ENCODE measurements at regions not wholly inside any gene's neighbourhood (a gene's known extent, or its start where the extent isn't known, plus 50 kb on each side); places are given as distances from the start of the nearest gene placed in this dataset.

DNA sequence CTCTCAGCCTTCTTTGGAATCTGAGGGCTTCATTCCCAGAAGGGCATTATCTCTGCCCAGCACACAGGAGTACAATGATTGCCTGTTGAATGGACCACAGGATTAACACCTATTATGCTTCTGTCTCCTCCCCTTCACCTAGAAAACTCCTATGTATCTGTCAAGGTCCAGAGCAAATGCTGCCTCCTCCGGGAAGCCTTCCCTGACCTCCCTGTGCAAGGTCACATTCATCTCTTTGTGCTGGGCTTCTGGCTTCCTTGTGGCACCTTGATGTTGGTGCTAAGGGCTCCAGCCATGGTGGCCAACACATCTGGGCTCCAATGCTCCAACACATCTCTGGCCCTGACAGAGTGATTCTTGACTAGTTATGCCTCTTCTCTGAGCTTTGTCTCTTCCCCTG lies 49.9 kb upstream of the ATP2B2 start:
- Mint-ChIP-seq H3K27ac (no peak overlapping the region), H3K36me3 (no peaks in the 10 kb centered on the region), H3K9me3 (no peaks in the 10 kb centered on the region), H3K4me3 (no peak overlapping the region), H3K4me1 (peaks cover 27% of the 10 kb centered on the region), H3K27me3 (no peaks in the 10 kb centered on the region)

DNA sequence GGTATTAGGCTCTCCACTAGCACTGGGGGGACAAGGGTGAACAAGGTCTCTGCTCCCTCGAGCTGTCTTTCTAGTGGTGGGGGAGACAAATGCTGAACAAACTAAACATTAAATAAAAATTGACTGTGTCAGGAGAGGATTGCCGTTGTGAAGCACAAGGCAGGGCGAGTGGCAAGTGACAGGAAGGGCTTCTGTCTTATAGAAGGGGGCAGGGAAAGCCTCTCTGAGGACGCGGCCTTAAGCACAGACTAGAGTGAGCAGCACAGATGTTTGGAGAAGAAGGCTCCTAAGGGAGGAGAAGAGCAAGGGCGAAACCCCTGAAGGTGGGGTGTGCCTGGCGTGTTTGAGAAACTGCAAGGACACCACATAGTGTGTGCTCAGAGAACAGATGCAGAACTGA lies 50.9 kb upstream of the ATP2B2 start:
- H3K4me3 Mint-ChIP-seq, result no peak overlapping the region
- H3K27me3 Mint-ChIP-seq, result no peaks in the 10 kb centered on the region
- no peak overlapping the region for H3K27ac Mint-ChIP-seq
- no peaks in the 10 kb centered on the region for H3K36me3 Mint-ChIP-seq
- no peaks in the 10 kb centered on the region for H3K9me3 Mint-ChIP-seq
- peaks cover 23% of the 10 kb centered on the region for H3K4me1 Mint-ChIP-seq

DNA sequence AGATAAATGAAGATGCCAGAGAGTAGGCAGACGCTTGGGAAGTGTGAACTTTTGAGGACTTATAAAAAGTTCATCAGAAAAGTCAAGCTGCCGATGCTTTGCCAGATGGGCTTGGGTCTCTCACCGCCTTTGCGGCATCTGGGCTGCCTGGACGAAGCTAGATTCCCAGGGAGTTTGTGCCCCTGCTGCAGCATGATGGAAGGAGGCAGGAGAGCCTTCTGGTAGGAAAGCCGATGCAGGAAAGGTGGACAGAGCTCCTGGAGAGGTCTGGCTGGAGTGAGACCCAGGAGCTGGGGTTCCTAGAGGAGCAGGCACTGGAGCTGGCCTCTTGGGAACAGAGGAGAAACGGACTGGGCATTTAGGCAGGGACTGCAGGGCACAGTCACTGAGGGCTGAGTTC lies 51.9 kb upstream of the ATP2B2 start:
- peaks cover 1% of the 10 kb centered on the region for H3K27me3 Mint-ChIP-seq
- no peak overlapping the region for H3K27ac Mint-ChIP-seq
- H3K4me3 Mint-ChIP-seq, result no peak overlapping the region
- peaks cover 14% of the 10 kb centered on the region for H3K4me1 Mint-ChIP-seq
- no peaks in the 10 kb centered on the region for H3K36me3 Mint-ChIP-seq
- no peaks in the 10 kb centered on the region for H3K9me3 Mint-ChIP-seq

DNA sequence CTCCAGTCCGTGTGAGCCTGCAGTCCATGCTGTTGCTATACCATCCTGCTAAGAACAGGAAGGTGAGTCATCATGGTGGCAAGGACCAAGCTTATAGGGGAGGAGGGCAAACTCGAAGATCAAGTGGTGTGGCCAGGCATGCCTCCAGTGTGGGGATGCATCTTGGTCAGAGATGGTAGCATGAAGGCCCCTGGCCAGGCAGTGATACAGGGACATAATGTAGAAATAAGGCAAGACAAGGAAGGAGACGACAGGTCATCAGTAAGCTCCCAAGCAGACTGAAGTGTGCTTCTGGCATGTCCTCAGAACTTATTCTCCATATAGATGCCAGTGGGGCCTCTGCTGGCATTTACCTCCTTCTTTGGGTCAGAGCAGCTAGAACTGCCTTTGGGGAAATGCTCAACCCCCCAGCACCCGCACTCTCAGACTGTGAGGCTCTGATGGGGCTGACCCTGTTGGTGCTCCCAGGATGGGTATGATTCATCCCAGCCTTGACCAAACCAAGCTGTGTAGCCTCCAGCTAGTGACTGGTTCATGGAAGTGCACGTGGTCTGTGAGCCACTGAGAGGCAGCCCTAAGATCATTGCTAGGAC lies 52.5 kb upstream of the ATP2B2 start:
- Mint-ChIP-seq H3K36me3 (no peaks in the 10 kb centered on the region), H3K4me1 (peaks cover 8% of the 10 kb centered on the region), H3K27ac (no peak overlapping the region), H3K4me3 (no peak overlapping the region), H3K27me3 (peaks cover 1% of the 10 kb centered on the region), H3K9me3 (no peaks in the 10 kb centered on the region)

DNA sequence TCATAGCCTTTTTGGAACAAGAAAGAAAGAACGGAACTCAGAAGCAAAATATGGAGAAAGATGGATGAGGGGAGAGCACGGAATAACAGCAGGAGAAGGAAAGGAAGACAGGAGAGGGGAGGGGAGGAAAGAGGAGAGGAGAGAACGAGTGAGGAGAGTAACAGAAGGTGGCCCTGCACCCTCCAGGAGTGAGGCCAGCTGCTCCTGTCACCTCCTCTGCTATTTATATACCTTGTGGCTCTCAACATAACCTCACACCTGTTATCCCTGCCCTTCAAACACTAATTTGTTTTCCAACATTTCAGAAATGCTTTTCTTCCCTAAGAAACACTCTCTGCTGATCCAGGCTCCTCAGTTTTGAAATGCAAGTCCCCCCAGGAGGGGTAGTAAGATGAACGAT lies 53.4 kb upstream of the ATP2B2 start:
- Mint-ChIP-seq H3K27me3 (peaks cover 1% of the 10 kb centered on the region), H3K4me1 (peaks cover 6% of the 10 kb centered on the region), H3K4me3 (no peak overlapping the region), H3K9me3 (no peaks in the 10 kb centered on the region), H3K36me3 (no peaks in the 10 kb centered on the region), H3K27ac (no peak overlapping the region)

DNA sequence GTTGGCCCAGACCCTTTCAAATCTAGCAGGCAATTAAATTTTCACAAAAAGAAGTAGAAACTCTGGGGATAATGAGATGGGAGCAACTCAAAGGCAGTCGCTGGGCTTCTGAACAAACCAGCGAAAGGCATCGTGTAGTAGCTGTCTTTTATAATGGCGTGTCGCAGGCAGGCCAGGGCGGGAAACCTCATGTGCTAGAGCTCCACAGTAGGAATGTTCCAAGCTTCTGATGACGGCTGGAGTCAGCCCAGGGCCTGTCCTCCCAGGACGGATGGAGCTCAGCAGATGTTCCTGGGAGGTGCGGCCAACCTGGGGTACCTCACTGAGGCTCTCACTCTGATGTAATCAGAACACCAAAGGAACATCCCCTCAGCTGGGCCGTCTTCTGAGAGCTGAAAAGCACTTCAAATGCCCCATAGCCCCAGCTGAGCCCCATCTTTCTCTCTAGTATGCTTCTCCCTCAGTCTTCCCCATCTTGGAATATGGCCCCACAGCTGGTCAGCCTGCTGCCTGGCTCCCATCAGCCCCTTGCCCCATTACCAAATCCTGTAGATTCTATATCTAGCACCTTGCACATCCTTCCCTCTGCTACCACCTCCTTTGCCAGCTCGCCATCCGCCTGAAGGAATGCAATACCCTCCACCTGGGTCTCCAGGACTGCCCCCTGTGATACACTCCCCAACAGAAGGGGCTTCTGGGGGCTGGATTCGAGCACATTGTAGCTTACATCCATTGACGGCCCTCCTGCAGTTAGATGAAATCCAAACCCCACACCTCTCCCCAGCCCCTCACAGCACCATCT lies 54.9 kb upstream of the ATP2B2 start:
- Mint-ChIP-seq H3K36me3 (no peaks in the 10 kb centered on the region), H3K4me1 (peaks cover 6% of the 10 kb centered on the region), H3K9me3 (no peaks in the 10 kb centered on the region), H3K4me3 (no peak overlapping the region), H3K27me3 (peaks cover 4% of the 10 kb centered on the region), H3K27ac (no peak overlapping the region)

DNA sequence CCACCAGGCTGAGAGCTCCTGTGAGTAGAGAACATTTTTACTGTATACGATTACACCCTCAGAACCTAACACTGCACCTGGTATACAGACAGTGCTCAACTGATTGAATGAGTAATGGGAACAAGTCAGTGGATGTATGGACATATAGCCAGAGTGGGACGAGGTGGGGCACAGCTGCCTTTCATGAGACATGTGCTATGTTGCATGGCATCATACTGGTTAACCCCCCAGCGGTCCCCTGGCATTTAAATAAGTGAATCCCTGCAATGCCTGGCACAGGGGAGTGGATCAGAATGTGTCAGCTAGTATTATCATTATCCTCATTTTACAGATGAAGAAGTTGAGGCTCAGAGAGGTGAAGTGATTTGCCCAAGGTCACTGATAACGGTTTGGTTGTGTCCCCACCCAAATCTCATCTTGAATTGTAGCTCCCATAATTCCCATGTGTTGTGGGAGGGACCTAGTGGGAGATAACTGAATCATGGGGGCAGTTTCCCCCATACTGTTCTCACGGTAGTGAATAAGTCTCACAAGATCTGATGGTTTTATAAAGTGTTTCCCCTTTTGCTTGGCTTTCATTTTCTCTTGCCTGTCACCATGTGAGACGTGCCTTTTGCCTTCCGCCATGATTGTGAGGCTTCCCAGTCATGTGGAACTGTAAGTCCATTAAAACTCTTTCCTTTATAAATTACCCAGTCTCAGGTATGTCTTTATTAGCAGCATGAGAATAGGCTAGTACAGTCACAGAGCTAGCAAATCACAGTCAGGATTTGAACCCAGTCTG lies 56.0 kb upstream of the ATP2B2 start:
- H3K9me3 Mint-ChIP-seq, result no peaks in the 10 kb centered on the region
- peaks cover 6% of the 10 kb centered on the region for H3K4me1 Mint-ChIP-seq
- H3K36me3 Mint-ChIP-seq, result no peaks in the 10 kb centered on the region
- H3K27ac Mint-ChIP-seq, result no peak overlapping the region
- peaks cover 4% of the 10 kb centered on the region for H3K27me3 Mint-ChIP-seq
- no peak overlapping the region for H3K4me3 Mint-ChIP-seq

DNA sequence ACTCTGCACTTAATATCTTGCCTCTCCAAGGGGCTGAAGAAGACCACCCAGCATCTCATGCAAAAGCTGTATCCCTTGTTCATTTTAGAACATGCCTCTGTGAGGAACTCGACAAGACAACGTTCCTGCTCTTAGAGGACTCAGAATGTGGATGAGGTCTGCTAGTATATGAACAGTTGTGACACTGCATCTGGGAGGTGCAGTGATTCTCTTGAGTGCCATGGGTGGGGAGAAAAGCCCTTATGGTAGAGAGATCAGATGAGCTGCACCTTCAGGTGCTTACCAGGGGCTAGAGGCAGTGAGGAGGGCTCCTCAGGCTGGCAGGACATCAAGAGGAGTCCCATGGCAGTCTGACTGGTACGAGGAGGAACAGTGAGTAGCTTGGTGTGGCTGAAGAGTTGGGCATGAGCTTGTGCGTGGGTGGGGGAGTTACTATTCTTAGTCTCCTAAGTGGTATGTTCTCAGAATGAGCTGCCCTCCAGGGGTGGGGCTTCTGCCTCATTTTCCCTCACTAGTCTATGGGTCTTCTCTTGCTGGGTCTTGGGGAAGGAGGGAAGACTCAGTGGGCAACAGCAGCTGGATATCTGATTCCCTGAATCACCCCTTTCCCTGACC lies 56.7 kb upstream of the ATP2B2 start:
- Mint-ChIP-seq H3K4me1 (peaks cover 6% of the 10 kb centered on the region), H3K27ac (no peak overlapping the region), H3K9me3 (no peaks in the 10 kb centered on the region), H3K4me3 (no peak overlapping the region), H3K27me3 (peaks cover 4% of the 10 kb centered on the region), H3K36me3 (no peaks in the 10 kb centered on the region)

DNA sequence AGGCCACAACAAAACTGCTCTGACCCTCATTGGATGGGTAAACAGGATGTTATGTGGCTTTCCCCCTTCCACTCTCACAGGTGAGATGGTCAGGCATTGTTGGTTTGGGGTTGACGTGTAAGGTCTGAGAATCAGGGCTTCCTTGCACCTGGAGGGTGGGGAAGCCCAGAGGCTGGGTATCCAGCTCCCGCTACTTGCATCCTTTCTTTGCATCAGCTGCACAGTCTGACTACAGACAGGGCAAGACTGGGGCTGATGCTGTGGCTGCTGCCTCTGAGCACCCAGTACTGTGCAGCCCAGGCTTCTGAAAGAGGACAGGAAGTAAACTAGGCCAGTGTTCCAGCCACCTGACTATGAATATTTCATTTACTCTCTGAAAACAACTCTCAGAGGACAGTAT lies 58.0 kb upstream of the ATP2B2 start:
- Mint-ChIP-seq H3K27ac (no peak overlapping the region), H3K4me1 (no peaks in the 10 kb centered on the region), H3K36me3 (no peaks in the 10 kb centered on the region), H3K9me3 (no peaks in the 10 kb centered on the region), H3K4me3 (no peak overlapping the region), H3K27me3 (peaks cover 4% of the 10 kb centered on the region)

DNA sequence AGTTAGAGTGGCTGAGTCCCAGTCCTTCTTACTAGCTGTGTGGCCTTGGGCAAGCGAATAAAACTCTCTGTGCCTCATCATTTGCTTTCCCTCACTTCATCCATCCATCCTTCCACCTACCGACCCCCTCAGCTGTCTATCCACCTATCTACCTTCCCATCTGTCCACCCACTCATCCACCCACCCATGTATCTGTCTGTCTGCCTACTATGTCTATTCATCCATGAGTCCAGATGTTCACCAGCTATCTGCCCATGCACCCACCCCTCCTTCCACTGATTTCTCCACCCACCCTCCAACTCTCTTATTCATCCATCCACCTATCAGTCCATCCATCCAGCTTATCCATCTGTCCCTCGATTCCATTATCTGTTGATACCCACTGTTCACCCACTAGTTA lies 60.4 kb upstream of the ATP2B2 start:
- no peaks in the 10 kb centered on the region for H3K9me3 Mint-ChIP-seq
- no peaks in the 10 kb centered on the region for H3K36me3 Mint-ChIP-seq
- H3K27ac Mint-ChIP-seq, result no peak overlapping the region
- H3K4me3 Mint-ChIP-seq, result no peak overlapping the region
- H3K27me3 Mint-ChIP-seq, result peaks cover 5% of the 10 kb centered on the region
- no peaks in the 10 kb centered on the region for H3K4me1 Mint-ChIP-seq

DNA sequence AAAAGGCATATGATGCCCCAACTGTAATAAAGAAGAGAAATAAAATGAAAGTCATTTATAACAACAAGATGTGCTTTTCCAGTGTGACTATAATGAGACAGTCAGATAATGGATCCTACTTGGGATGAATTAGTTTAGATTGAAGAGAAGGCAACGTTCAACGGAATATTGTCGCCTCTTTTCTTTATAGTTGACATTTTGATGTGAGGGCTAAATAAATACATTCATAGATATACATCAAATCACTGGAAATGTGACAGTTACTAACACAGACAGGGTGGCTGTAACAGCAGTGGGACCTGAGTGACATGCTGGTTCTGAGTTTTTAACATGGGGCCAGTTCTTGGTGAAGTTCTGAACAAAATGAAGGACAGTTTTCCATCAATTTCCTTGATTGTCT lies 61.1 kb upstream of the ATP2B2 start:
- no peaks in the 10 kb centered on the region for H3K9me3 Mint-ChIP-seq
- H3K27me3 Mint-ChIP-seq, result peaks cover 5% of the 10 kb centered on the region
- no peaks in the 10 kb centered on the region for H3K4me1 Mint-ChIP-seq
- no peak overlapping the region for H3K4me3 Mint-ChIP-seq
- no peaks in the 10 kb centered on the region for H3K36me3 Mint-ChIP-seq
- no peak overlapping the region for H3K27ac Mint-ChIP-seq

DNA sequence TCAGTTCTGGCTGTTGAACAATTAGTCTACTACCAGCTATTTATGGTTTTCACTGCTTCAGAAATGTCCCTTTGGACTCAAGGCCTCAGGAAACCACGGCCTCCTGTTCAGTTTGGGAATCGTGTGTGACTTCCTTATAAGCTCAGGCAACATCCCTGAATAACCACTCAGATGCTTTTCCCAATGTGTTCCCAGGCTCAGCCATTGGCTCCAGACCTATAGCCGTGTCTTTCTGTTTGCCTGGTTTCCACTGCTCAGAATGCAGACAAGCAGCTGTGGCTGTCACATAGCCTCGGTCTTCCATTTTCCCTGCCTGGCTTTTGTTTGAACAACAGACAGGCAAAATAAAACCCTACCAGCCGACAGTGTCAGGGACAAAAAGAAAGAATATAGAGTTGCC lies 63.2 kb upstream of the ATP2B2 start:
- H3K9me3 Mint-ChIP-seq, result no peaks in the 10 kb centered on the region
- H3K27me3 Mint-ChIP-seq, result peaks cover 4% of the 10 kb centered on the region

DNA sequence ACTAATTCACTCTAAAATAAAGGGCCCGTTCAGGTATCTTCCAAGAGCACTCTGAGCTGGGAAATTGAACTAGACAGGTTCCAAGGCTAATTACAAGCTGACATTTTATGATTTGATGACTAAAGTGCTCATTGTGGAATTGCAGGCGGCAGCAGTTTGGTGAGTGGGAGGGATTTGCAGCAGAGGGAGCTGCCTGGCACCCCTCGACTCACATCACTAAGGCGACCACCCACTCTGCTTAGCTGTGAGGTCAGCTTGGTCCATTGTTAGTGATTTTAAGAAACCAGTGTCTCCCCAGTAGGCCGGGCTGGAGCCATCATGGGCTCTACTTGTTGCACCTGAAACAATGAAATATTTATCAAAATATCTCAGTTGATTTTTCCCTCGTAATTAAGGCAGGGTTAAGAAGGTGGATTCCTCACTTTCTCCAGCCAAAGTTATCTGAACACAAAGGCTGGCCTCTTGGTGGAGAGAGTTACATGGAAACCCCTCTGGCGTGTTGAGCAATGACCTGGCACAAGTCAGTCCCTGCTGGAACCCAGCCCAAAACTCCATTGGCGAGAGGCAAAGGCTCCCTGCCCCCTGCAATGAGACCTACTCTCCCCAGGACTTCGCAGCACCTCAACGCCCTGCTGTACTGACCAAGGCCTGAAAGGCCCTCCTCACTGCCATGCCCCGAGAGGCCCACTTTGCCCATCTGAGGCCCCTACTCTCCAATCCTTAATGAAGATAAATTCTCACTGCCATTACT lies 65.0 kb upstream of the ATP2B2 start:
- Mint-ChIP-seq H3K4me3 (no peak overlapping the region), H3K36me3 (no peaks in the 10 kb centered on the region), H3K27ac (no peak overlapping the region), H3K4me1 (no peaks in the 10 kb centered on the region), H3K9me3 (no peaks in the 10 kb centered on the region), H3K27me3 (peaks cover 3% of the 10 kb centered on the region)

More for the DNA sequence above, 63.2 kb upstream of the ATP2B2 start:
- no peak overlapping the region for H3K4me3 Mint-ChIP-seq
- no peaks in the 10 kb centered on the region for H3K4me1 Mint-ChIP-seq
- no peaks in the 10 kb centered on the region for H3K36me3 Mint-ChIP-seq
- H3K27ac Mint-ChIP-seq, result no peak overlapping the region

DNA sequence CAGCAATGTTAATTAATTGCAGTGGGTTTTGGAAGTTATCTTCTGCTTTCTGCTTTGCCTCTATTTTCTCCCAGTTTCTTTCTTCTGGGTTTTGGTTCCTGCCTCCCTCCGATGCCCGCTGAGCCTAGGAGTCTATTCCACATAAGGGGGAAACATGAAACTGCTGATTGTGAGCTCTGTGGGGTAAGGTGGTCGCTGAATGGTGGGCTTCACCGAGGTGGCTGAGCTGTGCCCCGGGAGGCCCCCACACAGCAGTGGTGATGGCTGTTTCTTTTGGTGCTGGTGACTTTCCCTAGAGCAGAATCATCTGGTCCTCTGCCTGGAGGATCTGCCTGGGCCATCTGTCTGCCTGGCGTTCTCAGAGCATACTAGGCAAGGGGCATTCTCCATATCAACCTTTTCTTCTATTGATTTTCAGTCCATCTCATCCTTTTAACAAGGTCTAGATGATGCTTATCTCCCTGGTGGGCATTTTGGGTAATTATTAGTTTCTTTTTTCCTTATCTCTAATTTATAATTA lies 68.8 kb upstream of the ATP2B2 start:
- H3K4me1 Mint-ChIP-seq, result no peaks in the 10 kb centered on the region
- H3K36me3 Mint-ChIP-seq, result no peaks in the 10 kb centered on the region
- H3K27me3 Mint-ChIP-seq, result peaks cover 2% of the 10 kb centered on the region
- H3K9me3 Mint-ChIP-seq, result no peaks in the 10 kb centered on the region
- no peak overlapping the region for H3K27ac Mint-ChIP-seq
- H3K4me3 Mint-ChIP-seq, result no peak overlapping the region

DNA sequence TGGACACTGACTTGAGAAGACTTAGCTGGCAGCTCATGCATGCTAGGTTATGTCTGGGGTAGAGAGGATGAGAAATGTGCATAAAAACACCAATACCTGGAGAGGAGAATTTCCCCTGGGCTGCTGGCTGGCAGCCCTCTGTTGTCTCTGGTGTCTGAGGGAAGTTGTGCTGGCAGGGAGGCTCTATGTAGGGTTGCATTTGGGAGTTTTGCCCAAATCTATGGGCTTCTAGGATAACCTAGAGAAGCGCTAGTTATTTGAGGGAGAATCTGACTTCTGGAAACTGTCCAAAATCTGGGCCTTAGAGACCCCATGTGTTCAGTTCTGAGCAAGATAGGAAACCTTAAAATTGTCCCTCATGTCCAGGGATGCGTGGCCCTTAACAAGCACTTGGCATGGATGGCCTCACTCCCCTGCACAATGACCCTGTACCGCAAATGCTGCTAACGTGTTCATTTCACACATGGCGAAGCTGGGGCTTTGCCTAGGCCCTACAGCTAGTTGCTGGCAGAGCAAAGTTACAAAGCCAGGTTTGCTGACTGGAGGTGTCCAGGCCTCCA lies 70.3 kb upstream of the ATP2B2 start:
- Mint-ChIP-seq H3K4me3 (no peak overlapping the region), H3K36me3 (no peaks in the 10 kb centered on the region), H3K4me1 (no peaks in the 10 kb centered on the region), H3K27ac (no peak overlapping the region), H3K27me3 (peaks cover 1% of the 10 kb centered on the region), H3K9me3 (no peaks in the 10 kb centered on the region)

All from activated naive CD4-positive, alpha-beta T cell treated with anti-CD3 and anti-CD28 coated beads, Interleukin-2, amount 50 U/mL, for 24 hours (primary cell).